ENCODE measurements at regions not wholly inside any gene's neighbourhood (a gene's known extent, or its start where the extent isn't known, plus 50 kb on each side); places are given as distances from the start of the nearest gene placed in this dataset.

- TF ChIP-seq CTCF (IDR thresholded peaks at IDR 0.05; ENCODE audit: low read depth, low read length, poor library complexity, severe bottlenecking), result no peak
- TF ChIP-seq EZH2phosphoT487 (IDR thresholded peaks at IDR 0.05; ENCODE audit: borderline replicate concordance, low read length), result no peak
Observed at GRCh38 chr2:11889854-11890253, 143.4 kb downstream of the LPIN1 start.
